ENCODE measurements at regions not wholly inside any gene's neighbourhood (a gene's known extent, or its start where the extent isn't known, plus 50 kb on each side); places are given as distances from the start of the nearest gene placed in this dataset.

DNA sequence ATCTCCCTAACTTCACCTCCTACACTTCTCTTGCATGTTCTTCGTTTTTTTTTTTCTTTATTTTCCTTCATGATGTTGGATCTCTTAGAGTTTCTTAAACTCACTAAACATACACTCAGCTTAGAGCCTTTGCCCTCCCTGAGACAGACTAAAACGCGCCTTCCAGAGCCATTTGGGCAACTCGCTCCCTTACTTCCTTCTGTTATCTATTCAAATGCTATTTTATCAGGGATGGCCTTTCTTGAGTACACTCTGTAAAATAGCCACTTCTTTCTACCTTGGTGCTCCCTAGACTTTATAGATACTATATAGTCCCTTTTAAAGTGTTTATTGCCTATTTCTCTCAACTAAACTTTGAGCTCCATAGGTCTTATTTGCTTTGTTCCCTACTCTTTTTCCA is 598.2 kb upstream of the NECTIN3 start:
- no peak overlapping the region for H3K27ac ChIP-seq
- TF ChIP-seq CTCF (conservative IDR thresholded peaks at IDR 0.05): no peak
- no peak for TF ChIP-seq ZFX (IDR thresholded peaks at IDR 0.05)

GRCh38 chr3:110474397-110474796 is 597.2 kb upstream of the NECTIN3 start:
- TF ChIP-seq CTCF (conservative IDR thresholded peaks at IDR 0.05): no peak
- TF ChIP-seq ZFX (IDR thresholded peaks at IDR 0.05): no peak
- H3K27ac ChIP-seq: no peak overlapping the region

DNA sequence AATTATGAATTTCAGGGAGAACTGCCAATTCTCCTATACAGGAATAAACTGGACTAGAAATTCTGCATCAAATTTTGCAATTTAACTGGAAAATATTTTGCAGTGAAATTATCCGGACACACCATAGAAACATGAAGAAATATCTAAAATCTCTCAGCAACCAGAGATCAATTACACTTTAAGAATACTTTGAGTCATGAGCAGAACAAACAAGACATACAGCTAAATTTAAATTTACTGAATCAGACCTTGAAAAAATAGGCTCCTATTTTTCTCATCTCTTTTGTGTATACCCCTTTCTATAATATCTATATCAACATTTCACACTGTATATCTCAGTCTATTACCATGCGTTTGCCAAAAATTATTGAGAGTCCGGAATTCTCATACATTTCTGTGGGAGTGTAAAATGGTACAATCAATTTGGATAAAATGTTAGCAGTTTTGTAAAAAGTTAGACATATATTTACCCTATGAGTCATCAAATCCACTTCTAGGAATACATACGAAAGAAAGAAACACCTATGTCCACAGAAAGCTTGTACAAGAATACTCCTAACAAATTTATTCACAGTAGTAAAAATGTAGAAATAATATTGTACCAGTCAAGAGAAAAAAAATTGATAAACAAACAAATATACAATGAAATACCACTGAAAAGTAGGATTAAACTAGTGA is 593.1 kb upstream of the NECTIN3 start:
- TF ChIP-seq CTCF (conservative IDR thresholded peaks at IDR 0.05) (no peak), ZFX (IDR thresholded peaks at IDR 0.05) (no peak)
- no peak overlapping the region for H3K27ac ChIP-seq

- H3K27ac ChIP-seq: no peak overlapping the region
- no peak for TF ChIP-seq ZFX (IDR thresholded peaks at IDR 0.05)
- TF ChIP-seq CTCF (conservative IDR thresholded peaks at IDR 0.05): no peak
Observed at GRCh38 chr3:110479731-110480130, 591.9 kb upstream of the NECTIN3 start.

GRCh38 chr3:110485389-110485788 is 586.2 kb upstream of the NECTIN3 start:
- TF ChIP-seq CTCF (conservative IDR thresholded peaks at IDR 0.05): no peak
- TF ChIP-seq ZFX (IDR thresholded peaks at IDR 0.05): no peak
- H3K27ac ChIP-seq: no peak overlapping the region

DNA sequence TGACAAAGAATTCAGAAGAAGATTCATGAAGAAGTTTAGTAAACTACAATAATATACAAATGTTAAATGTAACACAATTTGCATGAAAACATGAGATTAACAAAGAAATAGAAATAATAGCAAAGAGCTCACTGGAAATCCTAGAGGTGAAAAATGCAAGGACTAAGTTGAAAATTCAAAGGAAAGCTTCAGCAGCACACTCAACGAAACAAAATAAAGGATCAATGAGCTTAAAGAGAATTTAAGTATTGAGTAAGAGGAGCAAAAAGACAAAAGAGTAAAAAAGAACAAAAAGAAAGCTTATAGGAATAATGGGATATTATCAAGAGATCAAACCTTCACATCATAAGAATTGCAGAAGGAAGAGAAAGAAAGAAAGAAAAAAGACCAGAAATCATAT is 583.8 kb upstream of the NECTIN3 start:
- no peak for TF ChIP-seq CTCF (conservative IDR thresholded peaks at IDR 0.05)
- no peak for TF ChIP-seq ZFX (IDR thresholded peaks at IDR 0.05)
- no peak overlapping the region for H3K27ac ChIP-seq

GRCh38 chr3:110491413-110491812 is 580.2 kb upstream of the NECTIN3 start:
- no peak for TF ChIP-seq ZFX (IDR thresholded peaks at IDR 0.05)
- no peak for TF ChIP-seq CTCF (conservative IDR thresholded peaks at IDR 0.05)
- H3K27ac ChIP-seq: no peak overlapping the region
